A549 (cell line): ENCODE measurements at regions not wholly inside any gene's neighbourhood (a gene's known extent, or its start where the extent isn't known, plus 50 kb on each side); places are given as distances from the start of the nearest gene placed in this dataset.
A peak's percentile ranks its signal among the peaks of the same experiment; 100 is the strongest.

ENCODE experiments used
- ATAC-seq, 2 experiments: fragments of 200-7000 bp in 1 of 2; fragments of >200 bp in 1 of 2; cut with Nextera tagmentation in 1 of 2; cut with Tn5 transposase in 1 of 2; 3 replicates each; pipeline versions ENCODE4 v1.8.0 to v1.9.1; 2018 to 2020; ENCODE audit warnings: mild to moderate bottlenecking in 1 of 2, moderate library complexity in 1 of 2
- CTCF ChIA-PET: fragments of 300-600 bp; sonication (Branson Sonifier 250); formaldehyde crosslinking; extraction: SDS; loops from one replicate; lab custom pipeline; 2021; ENCODE audit warnings: antibody characterized with exemption, inconsistent platforms; lab: Yijun Ruan, JAX
- POLR2A ChIA-PET: fragments of 350-600 bp; formaldehyde crosslinking; extraction: SDS; loops from one replicate; lab custom pipeline; 2021; ENCODE audit warnings: antibody characterized with exemption, inconsistent platforms; lab: Yijun Ruan, JAX
- DNase-seq, 2 experiments: peaks; one replicate each; pipeline versions ENCODE4 v3.0.0 to v3.0.0-alpha.2; 2011 to 2016; ENCODE audit warnings: low read depth in 1 of 2, low spot score in 1 of 2
- FAIRE-seq: peaks from 2 replicates; lab custom pipeline; 2011; peaks lifted over from hg19 to GRCh38; lab: Jason Lieb, UNC
- H3K27ac ChIP-seq, 2 experiments: fragments of >200 bp; sonication (Bioruptor Twin); formaldehyde crosslinking; 3 replicates each; pipeline ENCODE4 v1.5.1; 2016 to 2017
- H3K4me1 ChIP-seq: fragments of >200 bp; sonication (Bioruptor Twin); formaldehyde crosslinking; 3 replicates; pipeline ENCODE4 v1.6.1; 2016
- H3K4me2 ChIP-seq: fragments of >200 bp; sonication (Bioruptor Twin); formaldehyde crosslinking; 3 replicates; pipeline ENCODE4 v1.6.1; 2016
- H3K4me3 ChIP-seq: fragments of >200 bp; sonication (Bioruptor Twin); formaldehyde crosslinking; 3 replicates; pipeline ENCODE4 v1.5.1; 2016
- H3K9me3 ChIP-seq: fragments of >200 bp; sonication (Bioruptor Twin); formaldehyde crosslinking; 3 replicates; pipeline ENCODE4 v1.6.1; 2016
- CEBPB ChIP-seq, 2 experiments: fragments of >200 bp in 1 of 2; sonication (Bioruptor Twin) in 1 of 2; formaldehyde crosslinking in 1 of 2; IDR thresholded peaks; 2 replicates each; pipeline ENCODE4 v1.6.1; 2012 to 2016
- ELK1 ChIP-seq: fragments of 150-350 bp; IDR thresholded peaks from 2 replicates; pipeline ENCODE4 v1.6.1; 2014; ENCODE audit warnings: low read depth, mild to moderate bottlenecking, low read length
- EP300 ChIP-seq, 2 experiments: fragments of >200 bp; sonication (Bioruptor Twin); formaldehyde crosslinking; IDR thresholded peaks; 2 replicates in 1 of 2; 3 replicates in 1 of 2; pipeline ENCODE4 v1.6.1; 2016 to 2017
- HMGXB4 ChIP-seq: fragments of 250-450 bp; sonication (Bioruptor Pico); IDR thresholded peaks from 2 replicates; pipeline ENCODE4 v1.5.0; 2021; ENCODE audit warnings: mild to moderate bottlenecking, moderate library complexity, borderline replicate concordance
- HOXA7 ChIP-seq: fragments of 250-450 bp; sonication (Bioruptor Pico); IDR thresholded peaks from 2 replicates; pipeline ENCODE4 v1.5.0; 2020; ENCODE audit warnings: mild to moderate bottlenecking, moderate library complexity
- HOXB13 ChIP-seq: fragments of 250-450 bp; sonication (Bioruptor Pico); IDR thresholded peaks from 2 replicates; pipeline ENCODE4 v1.5.0; 2020; ENCODE audit warnings: low read depth, mild to moderate bottlenecking, moderate library complexity
- JUN ChIP-seq, 2 experiments: fragments of >200 bp; sonication (Bioruptor Twin); formaldehyde crosslinking; IDR thresholded peaks; 2 replicates in 1 of 2; 3 replicates in 1 of 2; pipeline ENCODE4 v1.6.1; 2016 to 2017
- MAFK ChIP-seq: fragments of 450-650 bp; IDR thresholded peaks from 2 replicates; pipeline ENCODE4 v1.6.1; 2014; ENCODE audit not compliant: partially characterized antibody
- MAZ ChIP-seq: fragments of 150-350 bp; IDR thresholded peaks from 2 replicates; pipeline ENCODE4 v1.6.1; 2014; ENCODE audit warnings: antibody characterized with exemption, low read depth, low read length, borderline replicate concordance
- NPAS2 ChIP-seq: fragments of 250-450 bp; sonication (Bioruptor Pico); IDR thresholded peaks from 2 replicates; pipeline ENCODE4 v1.8.0; 2022; ENCODE audit warnings: mild to moderate bottlenecking, moderate library complexity, borderline replicate concordance
- RARB ChIP-seq: fragments of 250-450 bp; sonication (Bioruptor Pico); IDR thresholded peaks from 2 replicates; pipeline ENCODE4 v1.8.0; 2021; ENCODE audit warnings: mild to moderate bottlenecking, moderate library complexity
- REST ChIP-seq: fragments of 200-600 bp; sonication (generic); IDR thresholded peaks from 2 replicates; pipeline ENCODE4 v1.6.1; 2016; ENCODE audit warnings: antibody characterized with exemption, mild to moderate bottlenecking, moderate library complexity
- RFX5 ChIP-seq: fragments of 450-650 bp; IDR thresholded peaks from 2 replicates; pipeline ENCODE4 v1.7.1; 2014; ENCODE audit warnings: antibody characterized with exemption, mild to moderate bottlenecking, moderate library complexity
- RNF2 ChIP-seq: fragments of 200-600 bp; sonication (generic); IDR thresholded peaks from 2 replicates; pipeline ENCODE4 v1.6.1; 2016; ENCODE audit warnings: low read depth, mild to moderate bottlenecking, antibody characterized with exemption, moderate library complexity, borderline replicate concordance
- SREBF2 ChIP-seq: fragments of 450-650 bp; IDR thresholded peaks from 2 replicates; pipeline ENCODE4 v1.6.1; 2014; ENCODE audit warnings: mild to moderate bottlenecking, moderate library complexity
- USF2 ChIP-seq: fragments of 450-650 bp; IDR thresholded peaks from 2 replicates; pipeline ENCODE4 v1.6.1; 2014; ENCODE audit warnings: antibody characterized with exemption
- ZNF302 ChIP-seq: fragments of 250-450 bp; sonication (Bioruptor Pico); IDR thresholded peaks from 2 replicates; pipeline ENCODE4 v1.9.0; 2021; ENCODE audit warnings: inconsistent platforms, mild to moderate bottlenecking, moderate library complexity
- ZSCAN20 ChIP-seq: fragments of 250-450 bp; sonication (Bioruptor Pico); IDR thresholded peaks from 2 replicates; pipeline ENCODE4 v1.8.0; 2022; ENCODE audit warnings: mild to moderate bottlenecking, moderate library complexity
- WGBS: methylation state at CpG from one replicate; pipeline ENCODE4 v1.1.6; 2017; ENCODE audit errors: missing lambda C conversion rate; 5-methylcytosine and 5-hydroxymethylcytosine counted together

- POLR2A ChIA-PET = no interaction called here
- Histone ChIP-seq H3K27ac (no peak overlapping the region), H3K4me3 (no peak overlapping the region), H3K9me3 (no peaks in the 10 kb centered on the region), H3K4me1 (no peaks in the 10 kb centered on the region), H3K4me2 (no peak overlapping the region)
- TF ChIP-seq EP300 (IDR thresholded peaks at IDR 0.05) (no peak), RFX5 (no peak), HMGXB4 (no peak), HOXA7 (CRISPR knock-in tag) (no peak), USF2 (no peak), RARB (no peak), NPAS2 (CRISPR knock-in tag) (no peak), SREBF2 (no peak), REST (no peak), ELK1 (no peak), JUN (IDR thresholded peaks at IDR 0.05) (no peak), RNF2 (no peak), HOXB13 (CRISPR knock-in tag) (no peak), ZSCAN20 (no peak), ZNF302 (CRISPR knock-in tag) (no peak), CEBPB (IDR thresholded peaks at IDR 0.05) (no peak), MAZ (no peak)
- CTCF ChIA-PET = no interaction called here
- FAIRE-seq (no peak), DNase-seq (no peak), ATAC-seq (no peak)
- WGBS = 68% methylated on average over 7 of the region's 8 CpGs
These were observed 297.0 kb downstream of the HNRNPD start for GRCh38 chr4:82076809-82077208.

GRCh38 chr4:82076359-82076758, 297.4 kb downstream of the HNRNPD start:
- no peak overlapping the region for H3K4me2 ChIP-seq
- FAIRE-seq (no peak), DNase-seq (no peak), ATAC-seq (no peak)
- no peaks in the 10 kb centered on the region for H3K4me1 ChIP-seq
- H3K27ac ChIP-seq = no peak overlapping the region
- H3K9me3 ChIP-seq = no peaks in the 10 kb centered on the region
- no peak overlapping the region for H3K4me3 ChIP-seq
- ChIA-PET POLR2A (no interaction called here), CTCF (no interaction called here)
- WGBS = 10% methylated on average over 1 of the region's 1 CpG
- peak; percentile 74 for TF ChIP-seq MAFK
- TF ChIP-seq RARB = no peak
